ENCODE measurements at regions not wholly inside any gene's neighbourhood (a gene's known extent, or its start where the extent isn't known, plus 50 kb on each side); places are given as distances from the start of the nearest gene placed in this dataset.

- no peak for TF ChIP-seq CHD7 (IDR thresholded peaks at IDR 0.05; ENCODE audit: insufficient replicate concordance, low read length)
- no peak for TF ChIP-seq E2F6 (IDR thresholded peaks at IDR 0.05)
- no peak for TF ChIP-seq TAF7 (optimal IDR thresholded peaks at IDR 0.05; ENCODE audit: borderline replicate concordance, low read depth, low read length)
Observed at GRCh38 chr13:26942184-26942583, 181.6 kb upstream of the GPR12 start (continued).

All from H1 (cell line).